Muscle layer of duodenum (tissue), 2 donors: ENCODE measurements at regions not wholly inside any gene's neighbourhood (a gene's known extent, or its start where the extent isn't known, plus 50 kb on each side); places are given as distances from the start of the nearest gene placed in this dataset.

Experiments used
- H3K27ac ChIP-seq: one replicate; pipeline ENCODE4 v1.7.0; 2013; ENCODE audit warnings: mild to moderate bottlenecking, low read length
- H3K27me3 ChIP-seq: one replicate; pipeline ENCODE4 v1.7.0; 2013; ENCODE audit warnings: low read depth, mild to moderate bottlenecking, control low read depth, low read length
- H3K36me3 ChIP-seq, 2 donors: one replicate each; pipeline ENCODE4 v1.7.0; 2013; ENCODE audit warnings: low read length in 2 of 2, control low read depth in 1 of 2, mild to moderate bottlenecking in 1 of 2; ENCODE audit not compliant: insufficient read depth in 2 of 2, control insufficient read depth in 1 of 2
- H3K4me1 ChIP-seq, 2 donors: one replicate each; pipeline ENCODE4 v1.7.0; 2013; ENCODE audit warnings: low read length in 2 of 2, mild to moderate bottlenecking in 2 of 2, control low read depth in 1 of 2, moderate library complexity in 1 of 2; ENCODE audit not compliant: insufficient read depth in 2 of 2, control insufficient read depth in 1 of 2
- H3K4me3 ChIP-seq, 2 donors: one replicate each; pipeline ENCODE4 v1.7.0; 2013; ENCODE audit warnings: low read length in 2 of 2, low read depth in 1 of 2, mild to moderate bottlenecking in 1 of 2
- H3K9me3 ChIP-seq, 2 donors: one replicate each; pipeline ENCODE4 v1.7.0; 2013; ENCODE audit warnings: low read length in 2 of 2, control low read depth in 1 of 2, mild to moderate bottlenecking in 1 of 2; ENCODE audit not compliant: control insufficient read depth in 1 of 2
- donor health status: healthy.

DNA sequence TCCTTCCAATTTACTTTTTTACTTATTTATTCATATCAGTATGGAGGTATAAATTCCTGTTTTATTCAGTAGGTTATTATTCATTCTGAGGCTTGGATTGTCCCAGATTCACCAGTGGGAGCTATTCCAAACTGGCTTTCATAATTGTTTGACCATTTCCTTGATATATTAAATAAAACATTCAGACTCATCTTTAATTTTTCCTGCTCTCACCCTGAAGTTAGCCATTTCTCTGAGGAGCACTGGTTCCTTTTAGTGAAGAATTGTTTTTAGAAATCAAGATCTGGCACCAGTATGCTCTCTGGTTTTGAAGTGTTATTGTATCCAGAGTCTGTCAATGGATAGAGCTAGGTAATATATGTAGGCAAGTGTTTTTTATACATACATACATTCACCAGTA, 66.9 kb upstream of the DCBLD2 start:
- no peaks in the 10 kb centered on the region for H3K27me3 ChIP-seq
- H3K4me1 ChIP-seq, result no peaks in the 10 kb centered on the region
- no peak overlapping the region for H3K27ac ChIP-seq
- H3K9me3 ChIP-seq, result no peaks in the 10 kb centered on the region
- no peaks in the 10 kb centered on the region for H3K36me3 ChIP-seq
- H3K4me3 ChIP-seq, result no peak overlapping the region

DNA sequence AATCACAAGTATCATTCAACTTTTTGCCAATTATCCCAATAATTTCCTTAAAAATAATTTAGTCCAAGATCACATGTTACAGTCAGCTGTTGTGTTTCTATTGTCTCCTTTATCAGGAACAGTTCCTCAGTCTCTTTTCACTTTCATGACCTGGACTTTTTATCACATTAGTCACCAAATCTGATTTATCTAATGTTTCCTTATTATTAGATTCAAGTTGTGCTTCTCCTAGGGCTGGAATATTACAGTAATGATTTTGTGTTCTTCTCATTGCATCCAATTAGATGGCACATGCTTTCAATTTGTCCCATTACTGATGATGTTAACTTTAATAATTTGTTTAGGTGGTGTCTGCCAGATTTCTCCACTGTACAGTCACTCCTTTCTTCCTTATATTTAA, 66.3 kb upstream of the DCBLD2 start:
- no peak overlapping the region for H3K27ac ChIP-seq
- H3K27me3 ChIP-seq, result no peaks in the 10 kb centered on the region
- no peaks in the 10 kb centered on the region for H3K9me3 ChIP-seq
- no peak overlapping the region for H3K4me3 ChIP-seq
- no peaks in the 10 kb centered on the region for H3K4me1 ChIP-seq
- H3K36me3 ChIP-seq, result no peaks in the 10 kb centered on the region

DNA sequence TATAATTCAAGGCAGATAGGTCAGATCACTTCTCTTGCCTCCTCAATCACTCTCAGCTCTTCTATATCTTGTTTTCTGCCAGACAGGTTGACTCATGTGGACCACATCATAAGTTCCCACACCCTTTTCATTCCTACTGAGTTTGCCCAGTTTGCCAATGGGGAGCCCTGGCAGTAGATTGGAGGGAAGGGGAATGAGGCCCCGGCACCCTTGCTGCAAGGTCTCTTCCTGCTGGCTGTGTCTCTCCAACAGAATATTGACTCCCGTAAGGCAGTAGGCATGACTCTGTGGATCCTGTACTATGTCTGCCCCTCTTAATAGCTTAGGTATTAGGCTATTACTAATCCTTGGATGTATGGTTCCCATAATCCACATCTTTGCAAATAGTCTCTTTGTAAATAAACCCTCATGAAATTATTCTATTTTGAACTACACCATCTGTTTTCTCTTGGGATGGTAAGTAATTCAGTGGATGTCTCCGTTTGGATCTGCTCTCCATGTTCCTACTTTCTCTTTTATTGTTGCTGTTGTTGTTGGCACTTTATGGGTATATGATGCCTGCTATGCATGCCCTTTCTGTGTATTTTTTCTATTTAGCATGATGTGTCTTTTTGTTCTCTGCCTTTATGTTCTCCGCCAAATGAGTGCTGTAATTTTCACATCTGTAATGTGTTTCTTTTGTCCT, 65.5 kb upstream of the DCBLD2 start:
- no peaks in the 10 kb centered on the region for H3K36me3 ChIP-seq
- H3K27ac ChIP-seq, result no peak overlapping the region
- H3K27me3 ChIP-seq, result no peaks in the 10 kb centered on the region
- H3K4me3 ChIP-seq, result no peak overlapping the region
- H3K4me1 ChIP-seq, result no peaks in the 10 kb centered on the region
- no peaks in the 10 kb centered on the region for H3K9me3 ChIP-seq

DNA sequence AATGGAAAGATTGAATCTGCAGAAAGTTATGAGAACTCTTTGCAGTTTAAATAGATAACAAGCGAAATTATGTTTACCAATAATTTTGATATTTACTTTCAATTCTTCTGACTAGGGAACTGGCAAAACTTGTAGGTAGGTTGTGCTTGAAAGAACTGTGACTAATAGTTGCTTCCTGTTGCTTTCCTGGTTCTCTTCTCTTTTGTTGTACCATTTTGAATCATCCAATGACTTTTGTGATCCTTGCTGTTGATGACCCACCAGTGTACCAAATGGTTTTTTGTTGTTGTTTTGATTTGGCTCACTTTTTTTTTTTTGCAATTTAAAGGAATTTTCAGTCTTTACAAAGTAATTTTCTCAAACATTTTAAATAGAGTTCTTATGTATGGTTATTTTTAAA, 64.9 kb upstream of the DCBLD2 start:
- H3K27me3 ChIP-seq, result no peaks in the 10 kb centered on the region

DNA sequence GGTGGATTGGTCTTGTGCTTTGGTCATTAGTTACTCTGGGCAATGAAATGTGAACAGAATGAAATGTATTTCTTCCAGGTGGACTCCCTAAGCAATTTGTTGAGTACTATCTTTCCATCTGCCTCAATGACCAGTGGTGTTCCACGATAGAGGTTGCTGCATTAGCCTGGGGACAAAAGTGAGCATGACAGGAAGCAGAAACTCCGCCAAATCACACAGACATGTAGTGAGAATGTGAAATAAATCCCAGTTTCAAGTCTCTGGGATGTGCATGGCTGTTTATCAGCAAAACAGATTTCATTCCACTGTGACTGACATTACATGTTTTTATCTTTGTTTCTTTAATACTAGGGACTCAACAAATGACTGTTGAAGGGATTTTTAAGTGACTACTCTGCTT, 63.3 kb upstream of the DCBLD2 start:
- H3K27ac ChIP-seq, result no peak overlapping the region
- no peaks in the 10 kb centered on the region for H3K36me3 ChIP-seq
- H3K4me1 ChIP-seq, result no peaks in the 10 kb centered on the region
- H3K27me3 ChIP-seq, result no peaks in the 10 kb centered on the region
- no peaks in the 10 kb centered on the region for H3K9me3 ChIP-seq
- H3K4me3 ChIP-seq, result no peak overlapping the region

More for the DNA sequence above, 64.9 kb upstream of the DCBLD2 start:
- H3K9me3 ChIP-seq, result no peaks in the 10 kb centered on the region
- H3K27ac ChIP-seq, result no peak overlapping the region
- no peak overlapping the region for H3K4me3 ChIP-seq
- H3K4me1 ChIP-seq, result no peaks in the 10 kb centered on the region
- H3K36me3 ChIP-seq, result no peaks in the 10 kb centered on the region

DNA sequence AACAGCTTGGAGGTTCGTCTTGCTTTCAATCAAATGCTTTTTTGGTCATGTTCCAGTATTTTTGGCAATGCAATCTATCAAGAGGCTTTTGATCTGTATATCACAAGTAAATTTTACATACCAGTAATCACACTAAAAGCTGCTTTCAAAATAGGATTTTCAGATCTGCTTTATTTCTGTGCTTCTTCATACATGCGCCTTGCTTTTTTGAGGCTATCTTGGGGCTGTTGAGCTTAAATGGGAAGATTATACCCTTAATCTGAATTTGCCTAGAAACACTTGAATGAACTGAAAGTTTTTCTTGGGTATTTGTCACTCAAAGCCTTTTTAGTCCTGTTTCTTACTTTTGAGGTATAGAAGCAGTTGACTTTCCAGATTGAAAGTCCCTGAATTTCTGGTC, 62.1 kb upstream of the DCBLD2 start:
- H3K4me1 ChIP-seq, result no peaks in the 10 kb centered on the region
- H3K36me3 ChIP-seq, result no peaks in the 10 kb centered on the region
- H3K27me3 ChIP-seq, result no peaks in the 10 kb centered on the region
- H3K27ac ChIP-seq, result no peak overlapping the region
- no peak overlapping the region for H3K4me3 ChIP-seq
- no peaks in the 10 kb centered on the region for H3K9me3 ChIP-seq

DNA sequence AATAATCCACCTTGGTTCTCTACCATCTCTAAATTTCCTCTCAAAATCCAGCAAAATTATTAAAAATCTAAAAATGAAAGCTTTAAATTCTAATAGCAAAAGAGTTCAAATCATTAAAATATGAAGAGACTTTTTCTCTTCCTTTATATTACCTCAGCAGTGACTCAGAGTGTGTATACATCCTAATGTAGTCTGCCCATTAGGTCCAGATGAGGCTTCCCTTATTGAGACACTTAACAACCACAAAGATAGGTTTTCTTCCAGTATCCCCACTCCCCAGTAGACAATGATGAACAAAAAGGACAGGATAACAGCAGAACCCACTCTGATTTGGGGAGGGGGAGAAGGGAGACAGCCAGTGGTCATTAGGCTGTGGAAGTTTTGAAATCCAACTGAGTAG, 61.5 kb upstream of the DCBLD2 start:
- no peaks in the 10 kb centered on the region for H3K9me3 ChIP-seq
- no peaks in the 10 kb centered on the region for H3K36me3 ChIP-seq
- no peak overlapping the region for H3K27ac ChIP-seq
- H3K4me1 ChIP-seq, result no peaks in the 10 kb centered on the region
- no peak overlapping the region for H3K4me3 ChIP-seq
- H3K27me3 ChIP-seq, result no peaks in the 10 kb centered on the region

DNA sequence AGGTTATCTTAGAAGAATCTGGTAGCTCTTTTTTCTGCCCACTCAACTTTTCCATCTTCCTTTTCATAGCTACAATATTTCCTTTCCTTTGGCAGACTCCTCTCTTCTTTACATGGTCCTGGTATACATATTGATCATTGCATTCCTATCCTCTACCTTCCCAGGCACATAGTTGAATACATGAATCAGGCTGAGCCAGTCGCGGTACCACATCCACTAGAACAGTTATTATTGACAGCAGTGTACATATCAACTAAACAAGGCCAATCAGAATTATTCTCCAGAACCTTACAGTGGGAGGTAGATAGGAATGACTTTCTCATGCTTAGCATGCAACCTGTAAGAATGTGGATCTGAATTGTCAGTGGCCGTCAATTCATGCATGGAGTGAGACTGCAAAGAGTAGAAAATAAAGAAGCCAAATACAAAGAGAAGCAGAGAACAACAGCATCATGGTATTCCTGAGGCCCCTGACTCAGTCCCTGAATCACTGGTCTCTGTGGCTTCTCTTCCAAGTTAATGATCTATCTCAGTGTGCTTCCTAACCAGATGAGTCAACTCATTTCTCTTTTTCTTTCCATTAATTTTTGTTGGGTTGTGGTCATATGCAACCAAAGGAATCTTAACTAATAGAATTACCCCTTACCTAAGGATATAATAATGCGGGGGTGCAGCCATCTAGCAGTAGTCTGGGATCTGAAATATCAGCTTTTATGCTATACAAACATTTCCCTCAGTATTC, 60.9 kb upstream of the DCBLD2 start:
- H3K36me3 ChIP-seq, result no peaks in the 10 kb centered on the region
- no peaks in the 10 kb centered on the region for H3K4me1 ChIP-seq
- H3K4me3 ChIP-seq, result no peak overlapping the region
- no peaks in the 10 kb centered on the region for H3K27me3 ChIP-seq
- no peaks in the 10 kb centered on the region for H3K9me3 ChIP-seq
- H3K27ac ChIP-seq, result no peak overlapping the region

DNA sequence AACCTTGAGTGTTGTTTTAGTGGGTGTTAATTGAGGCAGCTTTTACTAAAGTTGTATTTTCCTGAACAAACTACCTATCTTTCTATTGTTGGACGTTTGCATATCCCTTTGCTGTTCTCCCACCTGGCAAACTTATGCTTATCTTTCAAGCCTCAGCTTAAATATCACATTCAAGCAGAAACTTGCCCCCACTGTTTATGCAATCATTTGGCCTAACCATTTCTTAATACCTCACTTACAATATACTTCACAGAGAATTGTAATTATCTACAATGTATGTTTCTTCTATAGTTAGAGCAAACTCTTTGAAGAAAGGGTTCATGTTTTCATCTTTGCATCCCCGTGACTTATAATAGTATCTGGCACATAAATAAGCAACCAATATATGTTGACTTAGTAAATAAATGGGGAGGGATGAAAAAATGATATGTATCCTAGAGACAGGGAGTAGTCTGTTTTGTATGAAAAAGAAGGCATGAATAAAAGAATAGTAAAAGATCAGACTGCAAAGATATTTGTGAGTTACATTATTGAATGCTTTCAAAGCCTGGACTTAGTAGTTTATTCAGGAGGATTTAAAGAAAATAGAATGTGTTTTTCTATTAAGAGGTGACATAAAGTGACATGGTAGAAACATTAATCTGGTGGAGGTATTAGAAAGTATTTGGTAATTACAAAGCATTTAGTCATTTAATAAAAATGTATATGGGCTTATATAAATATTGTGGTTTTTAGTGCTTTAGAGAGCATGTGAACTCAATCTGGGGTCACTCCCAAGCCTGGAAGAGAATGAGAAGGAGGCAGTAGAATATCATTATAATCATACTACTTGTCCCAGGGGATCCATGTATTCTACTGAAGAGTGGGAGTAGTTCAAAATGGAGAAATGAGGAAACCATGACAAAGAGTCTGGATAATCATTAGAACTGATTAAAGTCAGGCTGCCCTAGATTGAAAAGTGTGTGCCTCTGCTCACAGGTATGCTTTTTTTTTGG, 60.0 kb upstream of the DCBLD2 start:
- no peak overlapping the region for H3K4me3 ChIP-seq
- H3K27ac ChIP-seq, result no peak overlapping the region
- H3K4me1 ChIP-seq, result no peaks in the 10 kb centered on the region
- H3K36me3 ChIP-seq, result no peaks in the 10 kb centered on the region
- H3K27me3 ChIP-seq, result no peaks in the 10 kb centered on the region
- H3K9me3 ChIP-seq, result no peaks in the 10 kb centered on the region

DNA sequence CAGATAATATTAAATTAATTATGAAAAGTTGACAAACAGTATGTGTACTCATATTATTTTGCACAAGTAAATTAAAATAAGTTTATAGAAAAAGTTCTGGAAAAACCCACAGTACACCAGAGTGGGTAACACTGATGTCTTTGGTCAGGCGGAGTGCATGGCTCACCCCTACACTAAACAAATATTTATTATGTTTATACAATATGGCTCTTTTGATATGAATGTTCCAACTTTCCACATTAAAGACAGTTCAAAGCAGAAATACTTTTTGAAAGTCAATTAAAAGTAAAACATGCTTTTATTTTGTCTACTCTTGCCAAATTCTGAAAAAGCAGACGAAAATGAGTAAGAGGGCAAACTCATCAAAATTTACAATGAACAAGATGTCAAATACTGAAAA, 56.2 kb upstream of the DCBLD2 start:
- Histone ChIP-seq H3K4me3 (no peak overlapping the region), H3K27ac (no peak overlapping the region), H3K4me1 (no peaks in the 10 kb centered on the region), H3K9me3 (no peaks in the 10 kb centered on the region), H3K27me3 (no peaks in the 10 kb centered on the region), H3K36me3 (no peaks in the 10 kb centered on the region)

DNA sequence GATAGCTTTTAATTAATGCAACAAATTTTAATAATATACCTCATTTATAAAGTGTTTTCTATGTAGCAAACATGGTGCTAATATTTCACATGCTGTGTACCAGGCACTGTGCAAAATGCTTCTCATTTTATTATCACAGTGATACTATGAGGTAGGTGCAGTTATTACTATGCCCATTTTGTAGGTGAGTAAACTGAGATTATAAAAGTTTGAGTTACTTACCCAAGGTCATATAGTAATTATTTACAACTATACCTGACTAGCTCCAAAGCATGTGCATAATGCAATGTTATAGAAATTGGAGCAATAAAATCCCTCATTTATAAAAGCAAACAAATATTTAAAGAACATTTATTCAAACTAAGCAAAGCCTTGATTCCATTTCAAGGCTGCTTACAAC, 54.5 kb upstream of the DCBLD2 start:
- Histone ChIP-seq H3K4me3 (no peak overlapping the region), H3K36me3 (no peaks in the 10 kb centered on the region), H3K27ac (no peak overlapping the region), H3K9me3 (no peaks in the 10 kb centered on the region), H3K27me3 (no peaks in the 10 kb centered on the region), H3K4me1 (no peaks in the 10 kb centered on the region)
